NOMO-1 treated with DMSO at 0.1 percent for 48 hours (cell line): ENCODE measurements at regions not wholly inside any gene's neighbourhood (a gene's known extent, or its start where the extent isn't known, plus 50 kb on each side); places are given as distances from the start of the nearest gene placed in this dataset.
"Not testable (repeated sequence)": the region's sequence is repeated elsewhere in the genome, so short reads cannot be mapped to it uniquely, and the experiment has no call there.

Source experiments
- DNase-seq: peaks from one replicate; lab custom pipeline; 2025; ENCODE audit not compliant: unreplicated experiment; lab: John Stamatoyannopoulos, UW

DNA sequence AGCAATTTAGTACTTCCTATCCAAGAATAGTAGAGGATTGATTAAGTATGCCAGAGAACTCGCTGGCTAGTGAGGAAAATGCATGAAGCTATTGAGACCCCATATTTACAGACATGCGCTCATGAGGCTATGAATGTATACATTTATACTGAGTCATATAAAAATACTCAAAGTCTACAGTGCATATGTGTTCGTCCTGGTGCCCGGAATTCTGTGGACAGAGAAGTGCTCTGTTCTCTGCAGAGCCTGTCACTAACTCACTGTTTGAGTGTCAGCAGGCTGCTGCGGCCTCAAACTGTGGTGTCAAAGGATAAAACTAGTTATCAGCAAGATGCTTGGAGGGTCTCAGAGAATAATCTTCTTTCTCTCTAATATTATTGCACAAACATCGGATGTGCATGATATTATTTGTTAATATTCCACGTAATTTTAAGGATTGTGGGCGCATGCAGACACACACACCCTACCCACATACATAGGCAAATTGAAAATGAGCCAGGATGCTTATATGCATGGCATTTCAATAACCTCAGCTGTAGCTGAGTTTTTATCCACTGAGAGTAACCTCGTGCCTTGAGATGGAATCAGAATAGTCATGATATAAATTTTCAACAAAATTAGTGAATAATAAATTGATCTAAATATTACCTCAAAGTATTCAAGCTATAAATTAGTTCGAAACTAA, 50.0 kb upstream of the TSC22D2 start:
- no peak for DNase-seq

DNA sequence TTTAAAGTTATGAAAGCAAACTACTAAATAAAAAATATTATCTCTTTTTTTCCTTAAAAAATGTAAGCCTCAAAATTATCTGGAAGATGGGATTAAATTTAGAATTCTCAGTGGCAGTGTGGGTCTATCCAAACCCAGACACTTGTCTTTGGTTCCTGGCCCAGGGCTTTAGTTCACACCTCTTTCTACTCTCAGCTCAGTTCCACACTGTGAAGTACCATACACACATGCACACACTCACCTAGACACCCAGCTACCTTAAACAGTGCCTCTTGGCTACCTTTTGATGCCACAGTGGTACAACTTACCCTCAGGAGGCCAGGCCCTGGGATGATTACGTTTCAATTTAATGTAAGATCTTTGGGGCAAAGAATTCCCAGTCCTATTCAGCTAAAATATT, 51.0 kb upstream of the TSC22D2 start:
- no peak for DNase-seq

DNA sequence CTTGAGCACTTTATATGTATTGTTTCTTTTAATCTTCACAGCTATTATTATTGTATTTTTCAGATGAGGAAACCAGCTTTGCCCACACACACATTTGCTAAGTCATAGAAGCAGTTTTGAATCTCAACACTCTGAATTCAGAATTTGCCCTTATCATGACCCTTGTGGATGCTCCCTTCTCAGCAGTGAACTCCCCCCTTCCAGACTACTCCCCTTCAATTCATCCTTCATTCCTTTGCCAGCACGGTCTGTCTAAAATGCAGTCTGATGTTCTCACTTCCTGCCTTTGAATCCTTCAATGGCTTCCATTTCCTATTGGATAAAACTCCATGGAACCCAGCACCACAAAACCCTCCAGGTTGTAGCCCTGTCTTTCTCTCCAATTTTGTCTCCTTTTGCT, 52.5 kb upstream of the TSC22D2 start:
- no peak for DNase-seq

DNA sequence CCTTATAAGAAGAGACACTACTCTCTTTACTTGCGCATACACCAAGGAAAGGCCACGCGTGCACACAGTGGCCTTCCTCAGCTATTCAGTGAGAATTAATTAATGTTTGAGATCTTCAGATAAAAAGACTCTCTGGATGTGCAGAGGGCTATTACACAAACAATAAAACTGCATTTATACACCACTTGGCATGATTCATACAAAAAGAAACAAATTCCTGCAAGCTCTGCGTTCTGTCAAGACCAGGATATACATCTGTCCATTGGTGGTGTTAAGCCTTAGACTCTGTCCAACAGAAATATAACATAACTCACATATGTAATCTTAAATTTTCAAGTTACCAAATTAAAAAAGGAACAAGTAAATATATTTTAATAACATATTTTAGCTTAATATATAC, 55.2 kb upstream of the TSC22D2 start:
- no peak for DNase-seq

DNA sequence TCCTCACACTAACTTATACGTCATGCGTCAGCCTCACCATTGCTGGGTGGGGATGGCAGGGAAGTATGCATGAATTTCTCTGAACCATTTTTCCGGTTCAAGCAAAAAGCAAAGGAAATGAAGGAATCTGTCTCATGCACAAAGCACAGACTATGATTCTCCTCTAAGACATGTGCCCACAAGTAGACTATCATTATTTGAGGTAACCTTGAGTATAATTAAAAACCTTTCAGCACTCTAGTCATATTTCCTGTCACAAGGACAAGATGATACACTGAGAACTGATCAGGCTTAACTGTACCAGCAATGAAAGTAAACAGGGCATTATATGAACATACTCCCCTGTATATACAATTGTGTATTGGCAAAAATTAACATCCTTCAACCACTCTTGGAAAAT, 56.7 kb upstream of the TSC22D2 start:
- no peak for DNase-seq

DNA sequence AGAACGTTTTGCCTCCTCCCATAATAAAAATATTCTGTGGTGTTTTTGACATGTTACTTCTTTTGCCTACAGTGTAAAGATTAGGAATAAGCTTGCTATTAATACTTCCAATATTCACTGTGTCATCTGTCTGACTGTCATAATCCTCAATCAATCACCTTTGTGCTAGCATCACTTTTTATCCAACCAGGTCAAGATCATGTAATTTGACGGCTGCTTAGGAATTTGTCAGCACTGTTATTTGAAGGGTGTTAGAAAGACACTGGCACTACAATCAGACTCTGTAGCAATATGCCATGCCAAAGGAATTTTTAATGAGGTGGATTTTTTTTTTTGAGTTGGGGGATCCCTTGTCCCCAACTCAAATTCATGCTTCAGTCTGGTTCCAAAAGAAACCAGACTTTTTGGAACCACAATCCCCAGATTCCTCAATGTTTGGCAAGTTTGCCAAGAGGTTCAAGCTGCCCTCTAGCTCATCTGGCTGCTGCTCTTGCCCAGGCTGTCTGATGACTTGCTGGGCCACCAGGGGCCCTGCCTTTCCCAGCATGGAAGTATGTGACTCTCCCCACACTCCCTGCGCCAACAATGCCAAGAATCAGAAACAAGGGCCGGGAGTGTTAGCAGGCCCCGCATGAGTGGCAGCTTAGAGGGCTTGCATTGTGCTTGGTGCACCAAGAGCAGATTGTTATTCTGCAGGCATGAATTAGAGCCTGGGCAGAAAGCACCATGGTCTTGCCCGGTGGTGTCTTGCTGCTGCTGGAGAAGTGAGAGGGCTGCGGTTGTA, 58.6 kb upstream of the TSC22D2 start:
- no peak for DNase-seq

DNA sequence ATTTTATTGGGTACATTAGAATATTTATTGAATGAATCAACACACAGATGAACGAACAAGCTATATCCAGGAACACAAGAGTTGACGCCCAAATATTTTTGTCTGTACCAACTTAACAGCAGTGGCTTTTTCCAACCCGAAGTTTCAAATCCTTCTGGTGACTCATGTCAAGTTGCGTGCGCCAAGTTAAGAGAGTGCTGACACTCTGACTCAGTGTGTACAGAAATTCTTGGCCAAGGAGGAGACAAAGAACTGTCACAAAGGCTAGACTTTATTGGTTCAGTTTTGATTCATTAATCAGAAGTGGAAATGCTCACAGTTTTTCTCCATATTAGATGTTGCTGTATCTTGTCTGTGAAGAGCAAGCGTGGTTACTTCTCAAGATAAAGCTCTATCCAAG, 59.6 kb upstream of the TSC22D2 start:
- DNase-seq = peak; percentile 81

DNA sequence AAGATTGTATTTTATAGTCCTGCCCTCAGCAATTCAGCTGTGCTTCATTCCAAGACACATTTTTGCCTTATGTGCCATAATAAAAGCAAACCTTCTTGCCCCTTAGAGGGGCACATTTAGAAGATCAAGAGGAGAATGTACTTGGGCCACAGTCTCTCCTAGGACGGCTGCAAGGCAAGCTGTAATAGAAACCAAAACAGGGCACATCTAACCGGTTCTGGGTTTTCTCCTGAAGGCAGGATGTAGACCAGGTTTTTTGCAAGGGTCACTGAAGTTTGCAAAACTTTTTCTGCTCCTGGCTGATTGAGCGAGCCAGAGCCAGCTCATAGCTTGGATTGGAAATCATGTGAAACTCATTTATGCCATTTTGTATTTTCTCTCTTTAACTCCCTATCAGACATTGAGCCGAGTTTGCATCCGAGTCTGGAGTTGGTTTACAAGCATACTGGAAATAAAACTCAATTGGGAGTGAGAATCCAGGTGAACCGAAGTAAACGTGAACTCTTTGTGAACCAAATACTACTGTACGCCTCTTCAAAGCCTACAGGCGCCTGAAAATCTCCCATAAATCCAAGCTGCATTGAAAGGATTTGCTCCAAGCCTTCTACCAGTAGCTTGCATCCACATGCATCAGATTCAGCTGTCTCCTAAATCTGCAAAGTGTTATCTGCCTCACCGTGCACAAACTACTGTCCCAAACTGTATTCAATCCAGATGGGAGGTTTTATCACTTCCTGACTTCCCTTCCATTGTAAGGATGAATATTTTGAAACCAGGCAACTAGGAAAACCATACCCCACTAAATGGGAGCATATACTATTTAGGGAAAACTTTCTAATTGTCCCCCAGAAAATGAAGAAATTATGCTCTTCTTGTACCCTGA, 60.9 kb upstream of the TSC22D2 start:
- DNase-seq = no peak

DNA sequence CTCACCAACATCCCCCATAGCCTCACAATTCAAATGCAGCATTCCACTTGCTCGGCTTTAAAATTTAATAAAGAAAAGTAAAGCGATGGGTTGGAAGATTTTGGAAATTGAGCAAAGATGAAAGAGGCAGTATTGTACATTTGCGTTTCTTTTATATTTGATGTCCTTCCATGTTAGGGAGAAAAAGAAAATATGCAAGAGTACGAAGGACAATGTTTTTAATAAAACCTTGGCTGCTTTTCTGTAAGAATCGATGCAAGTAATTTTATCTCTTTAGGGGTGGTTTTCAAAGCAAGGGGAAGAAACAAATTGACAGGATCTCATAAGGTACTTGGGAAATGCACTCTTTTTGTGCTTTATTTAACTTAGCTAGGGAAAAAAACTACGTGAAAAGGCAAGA, 61.8 kb upstream of the TSC22D2 start:
- no peak for DNase-seq

DNA sequence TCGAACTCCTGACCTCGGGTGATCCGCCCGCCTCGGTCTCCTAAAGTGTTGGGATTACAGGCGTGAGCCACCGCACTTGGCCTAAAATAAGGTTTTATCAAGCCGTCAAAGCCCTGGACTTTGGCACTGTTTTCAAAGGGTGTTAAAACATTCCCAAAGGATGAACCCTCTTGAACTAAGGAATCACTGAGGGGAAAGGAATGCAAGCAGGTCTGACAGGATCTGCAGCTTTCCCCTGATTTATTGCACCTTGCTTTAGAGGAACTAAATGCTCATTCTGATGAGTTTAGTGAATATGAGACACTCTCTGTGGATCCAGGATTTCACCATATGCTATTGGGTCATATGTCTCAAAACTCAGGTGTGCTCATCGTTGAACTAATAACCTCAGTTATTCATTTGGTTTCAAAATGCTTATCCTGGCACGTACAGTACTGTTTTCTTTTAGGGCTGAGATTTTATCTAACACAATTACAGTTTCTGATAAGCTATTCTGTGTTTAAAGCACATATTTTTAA, 63.0 kb upstream of the TSC22D2 start:
- DNase-seq = no peak

DNA sequence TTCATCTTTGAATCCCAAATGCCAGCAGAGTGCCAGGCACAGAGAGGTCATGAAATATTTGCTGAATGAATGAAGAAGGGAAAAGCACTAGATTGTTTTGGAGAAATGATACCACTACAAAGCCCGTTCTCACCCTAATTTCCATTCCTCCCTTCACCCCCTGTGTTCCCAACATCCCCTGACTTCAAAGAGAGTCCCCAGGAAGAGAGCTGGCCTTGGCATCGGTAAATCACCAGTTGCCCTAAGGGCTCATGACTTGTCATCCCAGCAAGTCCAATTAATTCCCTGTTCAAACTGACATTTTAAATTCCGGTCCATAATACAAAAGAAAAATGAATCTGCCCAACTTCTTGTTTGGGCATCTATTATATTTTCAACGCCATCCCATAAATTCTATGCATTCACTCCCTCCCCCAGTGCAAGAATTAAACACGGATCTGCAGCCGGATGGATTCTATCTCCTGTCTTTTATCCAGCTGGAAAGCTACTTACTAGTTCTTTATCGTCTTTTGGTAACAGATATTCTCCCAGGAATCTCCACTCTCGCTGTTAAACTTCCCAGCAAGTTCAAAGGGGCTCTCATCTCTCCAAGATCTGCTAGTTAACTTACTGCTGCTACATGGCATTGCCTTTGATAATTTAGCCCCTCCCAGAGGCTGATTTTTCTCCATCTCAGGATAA, 63.9 kb upstream of the TSC22D2 start:
- DNase-seq = no peak

DNA sequence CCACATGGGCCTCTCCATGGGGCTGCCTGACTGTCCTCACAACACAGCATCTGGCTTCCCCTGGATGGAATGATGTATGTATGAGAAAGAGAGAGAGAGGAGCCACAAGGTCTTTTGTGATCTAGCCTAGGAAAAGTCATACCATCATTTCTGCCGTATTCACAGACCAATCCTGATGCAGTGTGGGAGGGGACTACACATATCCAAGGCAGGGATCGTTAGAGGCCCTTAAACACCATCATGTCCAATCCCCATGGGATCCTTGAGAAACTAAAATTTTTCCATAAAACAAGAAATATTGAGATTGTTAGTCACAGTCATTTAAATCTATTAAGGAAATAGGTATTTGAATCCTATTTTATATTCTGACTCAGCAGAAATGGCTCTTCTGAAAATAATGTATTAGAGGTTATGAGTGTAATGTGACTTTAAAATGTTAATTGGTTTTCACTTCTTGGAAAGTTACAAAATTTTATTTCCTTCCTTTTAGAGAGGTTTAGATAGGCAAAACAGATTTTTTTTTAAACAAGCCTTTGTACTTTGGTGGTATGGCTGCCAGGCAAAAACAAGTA, 65.1 kb upstream of the TSC22D2 start:
- no peak for DNase-seq

DNA sequence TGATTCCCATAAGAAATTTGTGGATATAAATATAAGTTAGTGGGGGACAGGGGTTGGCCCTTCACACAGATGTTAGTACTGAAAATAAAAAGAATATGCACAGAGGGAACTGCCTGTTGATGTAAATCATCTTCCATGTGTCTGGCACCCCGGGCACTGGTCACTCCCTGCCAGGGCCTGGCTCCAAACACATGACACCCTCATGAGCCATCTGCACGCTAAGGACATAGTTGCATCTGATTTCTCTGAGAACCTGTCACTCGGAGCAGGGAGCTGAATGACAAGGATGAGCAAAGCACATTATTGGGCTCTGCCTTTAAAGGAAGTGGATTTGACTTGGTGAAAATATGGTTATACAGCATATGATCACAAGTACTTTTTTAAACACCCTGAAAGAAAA, 66.2 kb upstream of the TSC22D2 start:
- no peak for DNase-seq

DNA sequence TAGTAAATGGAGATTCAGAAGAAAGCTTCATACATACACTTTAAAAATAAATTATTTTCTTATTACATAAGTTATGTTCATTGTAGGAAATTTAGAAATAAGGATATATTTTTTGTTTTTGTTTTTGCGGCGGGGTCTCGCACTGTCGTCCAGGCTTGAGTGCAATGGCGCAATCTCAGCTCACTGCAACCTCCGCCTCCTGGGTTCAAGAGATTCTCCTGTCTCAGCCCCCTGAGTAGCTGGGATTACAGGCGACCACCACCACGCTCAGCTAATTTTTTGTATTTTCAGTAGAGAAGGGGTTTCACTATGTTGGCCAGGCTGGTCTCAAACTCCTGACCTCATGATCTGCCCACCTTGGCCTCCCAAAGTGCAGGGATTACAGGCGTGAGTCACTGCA, 71.7 kb upstream of the TSC22D2 start:
- not testable (repeated sequence) for DNase-seq

DNA sequence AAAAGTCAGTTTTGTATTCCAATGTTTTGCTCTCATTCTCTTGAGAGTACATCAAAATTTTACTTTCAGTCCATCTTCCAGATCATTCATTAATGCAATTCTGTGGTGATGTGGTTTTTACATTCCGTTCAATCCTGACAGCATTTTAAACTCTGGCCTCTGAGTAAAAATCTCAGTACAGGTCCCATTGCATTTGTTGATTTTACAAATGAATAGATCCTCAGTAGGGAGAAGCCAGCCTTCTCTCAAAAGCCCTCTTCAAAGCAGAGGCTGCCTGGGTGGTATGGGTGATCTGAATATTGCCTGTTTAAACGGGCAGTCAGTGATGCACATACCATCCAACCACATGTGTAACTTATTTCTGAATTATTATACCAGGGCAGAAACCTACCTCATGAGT, 72.5 kb upstream of the TSC22D2 start:
- DNase-seq = no peak

DNA sequence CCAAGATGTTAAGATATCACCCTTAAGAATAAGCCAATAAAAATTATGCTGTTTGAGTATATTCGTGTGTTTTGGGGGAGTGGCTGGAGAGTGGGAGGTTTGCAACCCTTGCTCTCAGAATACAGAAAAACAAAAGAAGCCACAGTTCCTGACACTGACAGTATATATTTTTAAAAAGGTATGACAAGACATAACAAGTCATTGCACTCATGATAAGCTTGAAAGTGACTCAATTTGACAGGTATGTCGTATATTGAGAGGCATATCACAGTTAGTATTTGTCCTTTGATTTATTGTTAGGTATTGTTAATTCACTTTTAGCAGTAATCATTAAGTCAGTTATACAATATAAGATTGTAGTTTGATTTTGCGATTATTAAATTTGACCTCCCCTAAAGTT, 73.1 kb upstream of the TSC22D2 start:
- DNase-seq = no peak

DNA sequence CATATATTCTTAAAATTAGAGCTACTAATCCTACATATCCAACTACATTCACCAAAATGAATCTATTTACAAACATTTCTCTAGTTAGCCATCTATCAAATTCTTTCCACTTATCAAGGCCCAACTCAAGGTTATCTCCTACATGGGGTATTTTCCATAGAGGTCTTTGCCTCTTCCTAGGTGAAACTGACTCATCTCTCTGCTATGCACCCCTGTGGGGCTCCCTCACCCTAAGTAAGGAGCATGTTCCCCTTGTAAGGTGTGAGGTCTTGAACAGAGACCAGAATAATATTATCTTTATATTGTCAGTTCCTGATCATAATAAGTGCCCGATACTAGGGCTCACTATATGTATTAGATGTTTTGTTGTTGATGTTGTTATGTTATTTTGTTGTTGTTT, 74.6 kb upstream of the TSC22D2 start:
- DNase-seq = no peak

DNA sequence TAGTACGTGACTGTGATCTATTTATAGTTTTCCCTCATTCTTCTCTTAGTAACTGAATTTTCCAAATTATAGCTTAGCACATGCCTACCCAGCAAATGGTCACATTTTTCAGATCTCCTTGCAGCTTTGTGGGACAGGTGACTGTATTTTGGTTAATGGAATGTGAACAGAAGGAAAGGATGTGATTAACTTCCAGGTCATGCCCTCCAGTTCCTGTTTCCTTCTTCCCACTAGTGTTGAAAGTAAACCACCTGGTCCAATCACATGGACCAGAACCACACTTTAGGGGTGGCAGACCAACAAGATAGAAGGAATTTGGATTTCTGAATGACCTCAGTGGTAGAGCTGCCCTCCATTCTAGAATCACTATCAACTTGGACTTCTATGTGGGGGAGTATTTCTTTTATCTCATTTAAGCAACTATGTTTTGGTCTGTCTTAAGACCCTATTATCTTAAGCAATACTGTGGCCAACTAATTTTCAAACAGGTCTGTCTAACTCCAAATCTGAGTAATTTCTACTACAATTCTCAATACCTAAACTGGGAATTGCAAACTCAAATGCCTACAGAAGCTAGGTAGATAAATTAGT, 76.0 kb upstream of the TSC22D2 start:
- DNase-seq = no peak

DNA sequence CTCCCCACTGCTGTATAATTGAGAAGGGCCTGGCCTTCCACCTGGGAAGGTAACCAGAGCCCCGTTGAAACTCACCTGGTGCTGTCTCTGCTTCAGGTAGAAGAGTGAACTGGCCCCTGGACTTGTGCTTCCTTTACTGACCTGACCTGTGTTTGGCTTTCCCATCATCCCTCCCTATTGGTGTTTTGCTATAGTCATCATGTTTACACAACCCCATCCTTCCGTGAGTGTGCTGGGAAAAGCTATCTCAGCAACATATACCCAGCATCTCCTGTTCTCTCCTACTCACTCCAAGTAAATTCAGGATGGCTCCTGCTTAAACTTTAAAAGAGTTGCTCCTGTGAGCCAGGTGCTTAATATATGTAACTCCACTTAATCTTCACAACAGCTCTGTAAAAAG, 77.2 kb upstream of the TSC22D2 start:
- DNase-seq = no peak

DNA sequence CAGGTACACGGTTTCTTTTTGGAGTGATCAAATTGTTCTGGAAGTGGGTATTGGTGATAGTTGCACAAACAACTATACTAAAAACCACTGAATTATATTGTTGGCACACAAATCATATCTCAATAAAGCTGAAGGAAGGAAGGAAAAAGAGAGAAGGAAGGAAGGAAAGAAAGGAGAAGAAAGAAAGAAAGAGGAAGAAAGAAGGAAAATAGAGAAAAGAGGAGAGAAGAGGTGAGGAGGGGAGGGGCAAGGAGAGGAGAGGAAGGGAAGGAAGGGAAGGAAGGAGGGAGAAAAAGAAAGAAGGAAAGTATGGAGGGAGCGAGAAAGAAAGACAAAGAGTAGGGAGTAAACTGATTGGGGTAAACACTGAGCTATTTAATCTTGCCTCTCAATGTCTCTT, 77.9 kb upstream of the TSC22D2 start:
- no peak for DNase-seq
